ENCODE measurements at regions not wholly inside any gene's neighbourhood (a gene's known extent, or its start where the extent isn't known, plus 50 kb on each side); places are given as distances from the start of the nearest gene placed in this dataset.
A peak's percentile ranks its signal among the peaks of the same experiment; 100 is the strongest.
"Not testable (repeated sequence)": the region's sequence is repeated elsewhere in the genome, so short reads cannot be mapped to it uniquely, and the experiment has no call there.

GRCh38 chr1:58167131-58167530 lies 379.4 kb downstream of the OMA1 start:
- CTCF ChIA-PET (ENCODE audit: low intra/inter-chr PET ratio); H3K27me3 ChIP-seq (ENCODE audit: control insufficient read depth in 2 of 2, insufficient read depth in 2 of 2, low read length in 2 of 2); H3K4me3 ChIP-seq; DNase-seq (ENCODE audit: extremely low read depth in 1 of 4, low spot score in 3 of 4); H3K36me3 ChIP-seq (ENCODE audit: control insufficient read depth, insufficient read depth, low read length); BruUV-seq (replicated peaks); intact Hi-C loops (cut with micrococcal nuclease); H4K20me1 ChIP-seq (replicated peaks; ENCODE audit: control insufficient read depth, insufficient read depth, low read length); H3K9me3 ChIP-seq (replicated peaks; ENCODE audit: control insufficient read depth, insufficient read depth, low read depth, low read length); H3K4me1 ChIP-seq (replicated peaks in 1 of 2; ENCODE audit: control insufficient read depth in 2 of 2, insufficient read depth in 2 of 2, low read length in 2 of 2); FAIRE-seq; H3K9me1 ChIP-seq (ENCODE audit: control insufficient read depth, insufficient read depth, low read length); in situ Hi-C loops (cut with MboI); ATAC-seq; H3K27ac ChIP-seq (ENCODE audit: extremely low read depth, low read depth, low read length); H3K79me2 ChIP-seq (ENCODE audit: control insufficient read depth, insufficient read depth, low read length); H2AFZ ChIP-seq (ENCODE audit: low read depth, low read length); H3K9ac ChIP-seq (ENCODE audit: insufficient read depth in 1 of 2, low read depth in 2 of 2, low read length in 2 of 2); H3K4me2 ChIP-seq (ENCODE audit: insufficient read depth, low read length); POLR2A ChIA-PET: not testable (repeated sequence)
- WGBS (ENCODE audit: insufficient coverage, low coverage, missing lambda C conversion rate) = no CpG with 5 or more reads among the region's 1 CpG
- TF ChIP-seq ASH1L (IDR thresholded peaks at IDR 0.05; ENCODE audit: borderline replicate concordance, low read depth, partially characterized antibody) (peak; percentile 63), NFYB (IDR thresholded peaks at IDR 0.05; ENCODE audit: extremely low read depth, insufficient read length) (peak; percentile 29), ZNF316 (IDR thresholded peaks at IDR 0.05) (peak; percentile 18; the same call in 1 of the 2 replicates)

- DNase-seq (ENCODE audit: extremely low read depth in 1 of 4, low spot score in 3 of 4) = no peak
- BruUV-seq (replicated peaks) = no TSS peak
- in situ Hi-C loops (cut with MboI) = no loop called here
- H3K9me1 ChIP-seq (ENCODE audit: control insufficient read depth, insufficient read depth, low read length) = no peaks in the 10 kb centered on the region
- no peaks in the 10 kb centered on the region for H3K27me3 ChIP-seq (ENCODE audit: control insufficient read depth in 2 of 2, insufficient read depth in 2 of 2, low read length in 2 of 2)
- no peaks in the 10 kb centered on the region for H4K20me1 ChIP-seq (replicated peaks; ENCODE audit: control insufficient read depth, insufficient read depth, low read length)
- ATAC-seq = no peak
- FAIRE-seq = no peak
- CTCF ChIA-PET (ENCODE audit: low intra/inter-chr PET ratio) = no interaction called here
- H3K4me3 ChIP-seq = no peak overlapping the region
- no peak overlapping the region for H2AFZ ChIP-seq (ENCODE audit: low read depth, low read length)
- no peak overlapping the region for H3K4me2 ChIP-seq (ENCODE audit: insufficient read depth, low read length)
- H3K4me1 ChIP-seq (replicated peaks in 1 of 2; ENCODE audit: control insufficient read depth in 2 of 2, insufficient read depth in 2 of 2, low read length in 2 of 2) = no peaks in the 10 kb centered on the region
- no peak overlapping the region for H3K27ac ChIP-seq (ENCODE audit: extremely low read depth, low read depth, low read length)
- WGBS (ENCODE audit: insufficient coverage, low coverage, missing lambda C conversion rate) = 0% methylated on average over 3 of the region's 3 CpGs
- no peaks in the 10 kb centered on the region for H3K9me3 ChIP-seq (replicated peaks; ENCODE audit: control insufficient read depth, insufficient read depth, low read depth, low read length)
- no peaks in the 10 kb centered on the region for H3K36me3 ChIP-seq (ENCODE audit: control insufficient read depth, insufficient read depth, low read length)
- intact Hi-C loops (cut with micrococcal nuclease) = no loop called here
- H3K9ac ChIP-seq (ENCODE audit: insufficient read depth in 1 of 2, low read depth in 2 of 2, low read length in 2 of 2) = no peak overlapping the region
- no peaks in the 10 kb centered on the region for H3K79me2 ChIP-seq (ENCODE audit: control insufficient read depth, insufficient read depth, low read length)
- POLR2A ChIA-PET = no interaction called here
- TF ChIP-seq CCAR2 (IDR thresholded peaks at IDR 0.05; ENCODE audit: low read depth, low read length) (no peak), RNF219 (CRISPR knock-in tag; IDR thresholded peaks at IDR 0.05) (no peak), XRCC3 (IDR thresholded peaks at IDR 0.05) (no peak), KLF1 (tag; IDR thresholded peaks at IDR 0.05) (no peak), KAT7 (CRISPR knock-in tag; IDR thresholded peaks at IDR 0.05; ENCODE audit: borderline replicate concordance) (no peak), CXXC5 (CRISPR knock-in tag; IDR thresholded peaks at IDR 0.05) (no peak), IFI16 (CRISPR knock-in tag; IDR thresholded peaks at IDR 0.05) (no peak), ZNF695 (CRISPR knock-in tag; IDR thresholded peaks at IDR 0.05) (no peak), EP300 (IDR thresholded peaks at IDR 0.05; ENCODE audit: low read length) (no peak), STAT5B (CRISPR knock-in tag; IDR thresholded peaks at IDR 0.05) (no peak), NR2C2 (CRISPR knock-in tag; IDR thresholded peaks at IDR 0.05) (no peak), NR2C2 (tag; IDR thresholded peaks at IDR 0.05) (no peak)
- TF ChIP-seq, protein P1, sequence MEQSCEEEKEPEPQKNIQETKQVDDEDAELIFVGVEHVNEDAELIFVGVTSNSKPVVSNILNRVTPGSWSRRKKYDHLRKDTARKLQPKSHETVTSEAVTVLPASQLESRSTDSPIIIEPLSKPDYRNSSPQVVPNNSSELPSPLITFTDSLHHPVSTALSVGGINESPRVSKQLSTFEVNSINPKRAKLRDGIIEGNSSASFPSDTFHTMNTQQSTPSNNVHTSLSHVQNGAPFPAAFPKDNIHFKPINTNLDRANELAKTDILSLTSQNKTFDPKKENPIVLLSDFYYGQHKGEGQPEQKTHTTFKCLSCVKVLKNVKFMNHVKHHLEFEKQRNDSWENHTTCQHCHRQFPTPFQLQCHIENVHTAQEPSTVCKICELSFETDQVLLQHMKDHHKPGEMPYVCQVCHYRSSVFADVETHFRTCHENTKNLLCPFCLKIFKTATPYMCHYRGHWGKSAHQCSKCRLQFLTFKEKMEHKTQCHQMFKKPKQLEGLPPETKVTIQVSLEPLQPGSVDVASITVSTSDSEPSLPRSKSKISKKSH (CRISPR knock-in tag; IDR thresholded peaks at IDR 0.05) = no peak
Observed at GRCh38 chr1:58166417-58166816, 380.1 kb downstream of the OMA1 start.

Measured in K562 (cell line).